Hepatocyte (in vitro differentiated cells): ENCODE measurements at regions not wholly inside any gene's neighbourhood (a gene's known extent, or its start where the extent isn't known, plus 50 kb on each side); places are given as distances from the start of the nearest gene placed in this dataset.

ENCODE experiments used
- EZH2 ChIP-seq: fragments of 200-600 bp; sonication (generic); IDR thresholded peaks from 2 replicates; pipeline ENCODE4 v1.6.1; 2016; ENCODE audit warnings: antibody characterized with exemption, mild to moderate bottlenecking, borderline replicate concordance
- EZH2phosphoT487 ChIP-seq: fragments of 200-600 bp; sonication (generic); IDR thresholded peaks from one replicate; pipeline ENCODE4 v1.6.1; 2018; ENCODE audit warnings: antibody characterized with exemption, mild to moderate bottlenecking, low read depth, moderate library complexity; ENCODE audit not compliant: unreplicated experiment, severe bottlenecking
- TF ChIP-seq, protein P1 (sequence below): fragments of 200-600 bp; sonication (generic); IDR thresholded peaks from 2 replicates; pipeline ENCODE4 v1.5.1; 2016; ENCODE audit warnings: antibody characterized with exemption, mild to moderate bottlenecking; ENCODE audit not compliant: poor library complexity

DNA sequence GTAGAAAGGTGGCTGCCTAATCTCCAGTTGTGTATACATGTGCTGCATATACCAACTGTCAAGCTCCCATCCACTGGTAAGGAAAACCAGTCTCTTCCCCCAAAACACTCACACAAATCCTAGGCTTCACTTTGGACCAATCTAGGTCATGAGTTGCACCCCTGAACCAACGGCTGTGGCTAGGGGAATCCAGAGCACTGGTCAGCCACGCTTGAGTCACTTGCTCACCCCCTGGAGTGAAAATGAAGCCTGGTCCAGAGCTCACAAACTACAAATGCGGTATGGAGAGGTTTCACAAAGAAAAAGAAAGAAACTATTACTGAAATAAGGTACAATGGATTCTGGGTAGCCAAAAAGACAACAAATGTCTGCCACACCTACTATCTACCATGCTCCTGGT, 66.1 kb upstream of the NLK start:
- TF ChIP-seq, protein P1, sequence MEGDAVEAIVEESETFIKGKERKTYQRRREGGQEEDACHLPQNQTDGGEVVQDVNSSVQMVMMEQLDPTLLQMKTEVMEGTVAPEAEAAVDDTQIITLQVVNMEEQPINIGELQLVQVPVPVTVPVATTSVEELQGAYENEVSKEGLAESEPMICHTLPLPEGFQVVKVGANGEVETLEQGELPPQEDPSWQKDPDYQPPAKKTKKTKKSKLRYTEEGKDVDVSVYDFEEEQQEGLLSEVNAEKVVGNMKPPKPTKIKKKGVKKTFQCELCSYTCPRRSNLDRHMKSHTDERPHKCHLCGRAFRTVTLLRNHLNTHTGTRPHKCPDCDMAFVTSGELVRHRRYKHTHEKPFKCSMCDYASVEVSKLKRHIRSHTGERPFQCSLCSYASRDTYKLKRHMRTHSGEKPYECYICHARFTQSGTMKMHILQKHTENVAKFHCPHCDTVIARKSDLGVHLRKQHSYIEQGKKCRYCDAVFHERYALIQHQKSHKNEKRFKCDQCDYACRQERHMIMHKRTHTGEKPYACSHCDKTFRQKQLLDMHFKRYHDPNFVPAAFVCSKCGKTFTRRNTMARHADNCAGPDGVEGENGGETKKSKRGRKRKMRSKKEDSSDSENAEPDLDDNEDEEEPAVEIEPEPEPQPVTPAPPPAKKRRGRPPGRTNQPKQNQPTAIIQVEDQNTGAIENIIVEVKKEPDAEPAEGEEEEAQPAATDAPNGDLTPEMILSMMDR: no peak
- no peak for TF ChIP-seq EZH2phosphoT487
- TF ChIP-seq EZH2: no peak
